ENCODE measurements at regions not wholly inside any gene's neighbourhood (a gene's known extent, or its start where the extent isn't known, plus 50 kb on each side); places are given as distances from the start of the nearest gene placed in this dataset.

- no peak for TF ChIP-seq HNRNPUL1 (IDR thresholded peaks at IDR 0.05; ENCODE audit: low read depth, low read length)
- no peak for TF ChIP-seq NFE2L1 (CRISPR knock-in tag; IDR thresholded peaks at IDR 0.05; ENCODE audit: borderline replicate concordance)
- TF ChIP-seq MXD3 (CRISPR knock-in tag; IDR thresholded peaks at IDR 0.05), result 0 out of 2 replicates have a peak, but pooled peaks have one; percentile 44
- TF ChIP-seq POGK (CRISPR knock-in tag; conservative IDR thresholded peaks at IDR 0.05), result peak; percentile 96
- TF ChIP-seq, protein P1, sequence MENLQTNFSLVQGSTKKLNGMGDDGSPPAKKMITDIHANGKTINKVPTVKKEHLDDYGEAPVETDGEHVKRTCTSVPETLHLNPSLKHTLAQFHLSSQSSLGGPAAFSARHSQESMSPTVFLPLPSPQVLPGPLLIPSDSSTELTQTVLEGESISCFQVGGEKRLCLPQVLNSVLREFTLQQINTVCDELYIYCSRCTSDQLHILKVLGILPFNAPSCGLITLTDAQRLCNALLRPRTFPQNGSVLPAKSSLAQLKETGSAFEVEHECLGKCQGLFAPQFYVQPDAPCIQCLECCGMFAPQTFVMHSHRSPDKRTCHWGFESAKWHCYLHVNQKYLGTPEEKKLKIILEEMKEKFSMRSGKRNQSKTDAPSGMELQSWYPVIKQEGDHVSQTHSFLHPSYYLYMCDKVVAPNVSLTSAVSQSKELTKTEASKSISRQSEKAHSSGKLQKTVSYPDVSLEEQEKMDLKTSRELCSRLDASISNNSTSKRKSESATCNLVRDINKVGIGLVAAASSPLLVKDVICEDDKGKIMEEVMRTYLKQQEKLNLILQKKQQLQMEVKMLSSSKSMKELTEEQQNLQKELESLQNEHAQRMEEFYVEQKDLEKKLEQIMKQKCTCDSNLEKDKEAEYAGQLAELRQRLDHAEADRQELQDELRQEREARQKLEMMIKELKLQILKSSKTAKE (CRISPR knock-in tag; IDR thresholded peaks at IDR 0.05; ENCODE audit: borderline replicate concordance), result peak; percentile 93
- TF ChIP-seq ZNF34 (CRISPR knock-in tag; IDR thresholded peaks at IDR 0.05; ENCODE audit: borderline replicate concordance), result no peak
- TF ChIP-seq CEBPG (CRISPR knock-in tag; IDR thresholded peaks at IDR 0.05), result peak; percentile 98
- no peak for TF ChIP-seq HDAC6 (IDR thresholded peaks at IDR 0.05; ENCODE audit: low read depth, low read length)
- peak; percentile 78; the same call in 1 of the 2 replicates for TF ChIP-seq BRCA1 (CRISPR knock-in tag; IDR thresholded peaks at IDR 0.05)
- peak; percentile 83; the same call in 1 of the 2 replicates for TF ChIP-seq ZNF564 (CRISPR knock-in tag; IDR thresholded peaks at IDR 0.05)
- TF ChIP-seq, protein P2, sequence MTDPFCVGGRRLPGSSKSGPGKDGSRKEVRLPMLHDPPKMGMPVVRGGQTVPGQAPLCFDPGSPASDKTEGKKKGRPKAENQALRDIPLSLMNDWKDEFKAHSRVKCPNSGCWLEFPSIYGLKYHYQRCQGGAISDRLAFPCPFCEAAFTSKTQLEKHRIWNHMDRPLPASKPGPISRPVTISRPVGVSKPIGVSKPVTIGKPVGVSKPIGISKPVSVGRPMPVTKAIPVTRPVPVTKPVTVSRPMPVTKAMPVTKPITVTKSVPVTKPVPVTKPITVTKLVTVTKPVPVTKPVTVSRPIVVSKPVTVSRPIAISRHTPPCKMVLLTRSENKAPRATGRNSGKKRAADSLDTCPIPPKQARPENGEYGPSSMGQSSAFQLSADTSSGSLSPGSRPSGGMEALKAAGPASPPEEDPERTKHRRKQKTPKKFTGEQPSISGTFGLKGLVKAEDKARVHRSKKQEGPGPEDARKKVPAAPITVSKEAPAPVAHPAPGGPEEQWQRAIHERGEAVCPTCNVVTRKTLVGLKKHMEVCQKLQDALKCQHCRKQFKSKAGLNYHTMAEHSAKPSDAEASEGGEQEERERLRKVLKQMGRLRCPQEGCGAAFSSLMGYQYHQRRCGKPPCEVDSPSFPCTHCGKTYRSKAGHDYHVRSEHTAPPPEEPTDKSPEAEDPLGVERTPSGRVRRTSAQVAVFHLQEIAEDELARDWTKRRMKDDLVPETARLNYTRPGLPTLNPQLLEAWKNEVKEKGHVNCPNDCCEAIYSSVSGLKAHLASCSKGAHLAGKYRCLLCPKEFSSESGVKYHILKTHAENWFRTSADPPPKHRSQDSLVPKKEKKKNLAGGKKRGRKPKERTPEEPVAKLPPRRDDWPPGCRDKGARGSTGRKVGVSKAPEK (CRISPR knock-in tag; IDR thresholded peaks at IDR 0.05; ENCODE audit: borderline replicate concordance), result no peak
- TF ChIP-seq ZNF616 (CRISPR knock-in tag; IDR thresholded peaks at IDR 0.05; ENCODE audit: low read depth), result no peak
- TF ChIP-seq HMGA1 (CRISPR knock-in tag; conservative IDR thresholded peaks at IDR 0.05), result no peak
- TF ChIP-seq ETV6 (CRISPR knock-in tag; conservative IDR thresholded peaks at IDR 0.05), result peak; percentile 79; the same call in 1 of the 2 replicates
- TF ChIP-seq, protein P3, sequence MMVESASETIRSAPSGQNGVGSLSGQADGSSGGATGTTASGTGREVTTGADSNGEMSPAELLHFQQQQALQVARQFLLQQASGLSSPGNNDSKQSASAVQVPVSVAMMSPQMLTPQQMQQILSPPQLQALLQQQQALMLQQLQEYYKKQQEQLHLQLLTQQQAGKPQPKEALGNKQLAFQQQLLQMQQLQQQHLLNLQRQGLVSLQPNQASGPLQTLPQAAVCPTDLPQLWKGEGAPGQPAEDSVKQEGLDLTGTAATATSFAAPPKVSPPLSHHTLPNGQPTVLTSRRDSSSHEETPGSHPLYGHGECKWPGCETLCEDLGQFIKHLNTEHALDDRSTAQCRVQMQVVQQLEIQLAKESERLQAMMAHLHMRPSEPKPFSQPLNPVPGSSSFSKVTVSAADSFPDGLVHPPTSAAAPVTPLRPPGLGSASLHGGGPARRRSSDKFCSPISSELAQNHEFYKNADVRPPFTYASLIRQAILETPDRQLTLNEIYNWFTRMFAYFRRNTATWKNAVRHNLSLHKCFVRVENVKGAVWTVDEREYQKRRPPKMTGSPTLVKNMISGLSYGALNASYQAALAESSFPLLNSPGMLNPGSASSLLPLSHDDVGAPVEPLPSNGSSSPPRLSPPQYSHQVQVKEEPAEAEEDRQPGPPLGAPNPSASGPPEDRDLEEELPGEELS (CRISPR knock-in tag; IDR thresholded peaks at IDR 0.05), result peak; percentile 99
These were observed 264.7 kb downstream of the CYP26B1 start (continued) for GRCh38 chr2:71882949-71883472.

All from HepG2 (cell line).